ENCODE measurements at regions not wholly inside any gene's neighbourhood (a gene's known extent, or its start where the extent isn't known, plus 50 kb on each side); places are given as distances from the start of the nearest gene placed in this dataset.

DNA sequence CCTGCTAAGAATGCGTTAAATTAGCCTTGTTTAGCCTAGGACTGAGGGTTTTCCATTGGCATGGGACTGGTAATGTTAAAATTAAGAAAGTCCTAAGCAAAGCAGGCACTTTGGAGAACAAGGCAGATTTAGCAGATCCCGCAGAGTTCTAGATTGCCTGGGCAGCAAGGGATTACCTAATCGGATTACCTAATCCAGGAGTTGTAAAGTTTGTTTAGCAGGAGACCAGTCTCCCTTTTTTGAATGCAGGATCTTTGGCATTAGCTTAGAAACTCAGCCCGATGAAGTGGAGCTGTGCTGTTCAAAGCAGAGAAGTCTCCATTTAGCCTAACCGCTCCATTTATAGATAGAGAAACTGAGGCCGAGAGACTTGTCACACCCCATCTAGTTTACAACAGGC is 206.0 kb downstream of the DMRT2 start:
- no peak overlapping the region for H3K27ac ChIP-seq (ENCODE audit: low read length)
- H3K9me3 ChIP-seq (ENCODE audit: insufficient read depth, low read length, severe bottlenecking) = no peaks in the 10 kb centered on the region
- TF ChIP-seq EZH2 (IDR thresholded peaks at IDR 0.05; ENCODE audit: borderline replicate concordance, low read depth, low read length, severe bottlenecking) = no peak
- TF ChIP-seq, protein P1, sequence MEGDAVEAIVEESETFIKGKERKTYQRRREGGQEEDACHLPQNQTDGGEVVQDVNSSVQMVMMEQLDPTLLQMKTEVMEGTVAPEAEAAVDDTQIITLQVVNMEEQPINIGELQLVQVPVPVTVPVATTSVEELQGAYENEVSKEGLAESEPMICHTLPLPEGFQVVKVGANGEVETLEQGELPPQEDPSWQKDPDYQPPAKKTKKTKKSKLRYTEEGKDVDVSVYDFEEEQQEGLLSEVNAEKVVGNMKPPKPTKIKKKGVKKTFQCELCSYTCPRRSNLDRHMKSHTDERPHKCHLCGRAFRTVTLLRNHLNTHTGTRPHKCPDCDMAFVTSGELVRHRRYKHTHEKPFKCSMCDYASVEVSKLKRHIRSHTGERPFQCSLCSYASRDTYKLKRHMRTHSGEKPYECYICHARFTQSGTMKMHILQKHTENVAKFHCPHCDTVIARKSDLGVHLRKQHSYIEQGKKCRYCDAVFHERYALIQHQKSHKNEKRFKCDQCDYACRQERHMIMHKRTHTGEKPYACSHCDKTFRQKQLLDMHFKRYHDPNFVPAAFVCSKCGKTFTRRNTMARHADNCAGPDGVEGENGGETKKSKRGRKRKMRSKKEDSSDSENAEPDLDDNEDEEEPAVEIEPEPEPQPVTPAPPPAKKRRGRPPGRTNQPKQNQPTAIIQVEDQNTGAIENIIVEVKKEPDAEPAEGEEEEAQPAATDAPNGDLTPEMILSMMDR (IDR thresholded peaks at IDR 0.05; ENCODE audit: borderline replicate concordance, extremely low read depth, low read length, poor library complexity, severe bottlenecking) = no peak
- ATAC-seq (ENCODE audit: insufficient read depth, low read depth) (no peak), DNase-seq (no peak)
- no peaks in the 10 kb centered on the region for H3K79me2 ChIP-seq (ENCODE audit: insufficient read depth, low read length)
- no peak overlapping the region for H3K4me3 ChIP-seq (ENCODE audit: low read depth in 1 of 2, low read length in 2 of 2)
- H2AFZ ChIP-seq (ENCODE audit: low read depth, low read length) = no peak overlapping the region
- H3K36me3 ChIP-seq (ENCODE audit: insufficient read depth, low read length) = no peaks in the 10 kb centered on the region
- no peak overlapping the region for H3K9ac ChIP-seq (ENCODE audit: low read depth, low read length)
- H4K20me1 ChIP-seq (ENCODE audit: insufficient read depth, low read length) = no peaks in the 10 kb centered on the region
- H3K4me1 ChIP-seq (ENCODE audit: insufficient read depth, low read length) = no peaks in the 10 kb centered on the region
- H3K27me3 ChIP-seq (ENCODE audit: insufficient read depth, low read length, poor library complexity) = peaks cover 3% of the 10 kb centered on the region
- H3K4me2 ChIP-seq (ENCODE audit: insufficient read depth, low read length) = no peak overlapping the region

DNA sequence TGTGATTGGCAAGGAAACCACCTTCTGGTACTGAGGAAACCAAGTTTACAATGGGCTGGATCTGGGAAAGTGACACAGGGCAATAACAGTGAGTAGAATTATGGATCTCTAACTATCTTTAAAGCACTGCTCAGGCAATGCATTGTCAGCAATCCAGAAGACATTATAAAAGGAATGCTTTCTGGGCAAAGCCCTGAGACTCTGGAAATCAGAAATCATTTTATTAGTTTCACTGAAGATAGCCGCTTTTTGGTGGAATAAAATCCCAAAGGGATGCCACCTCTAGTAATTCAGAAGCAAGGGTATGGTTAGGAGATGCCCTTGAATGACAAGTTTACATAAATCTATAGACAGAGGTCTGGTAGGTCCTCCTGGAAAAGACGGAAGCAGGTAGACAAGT is 211.1 kb downstream of the DMRT2 start:
- Histone ChIP-seq H3K4me1 (ENCODE audit: insufficient read depth, low read length) (no peaks in the 10 kb centered on the region), H3K9me3 (ENCODE audit: insufficient read depth, low read length, severe bottlenecking) (no peaks in the 10 kb centered on the region), H2AFZ (ENCODE audit: low read depth, low read length) (no peak overlapping the region), H3K27ac (ENCODE audit: low read length) (no peak overlapping the region), H3K36me3 (ENCODE audit: insufficient read depth, low read length) (no peaks in the 10 kb centered on the region), H3K4me3 (ENCODE audit: low read depth in 1 of 2, low read length in 2 of 2) (no peak overlapping the region), H3K4me2 (ENCODE audit: insufficient read depth, low read length) (no peak overlapping the region), H3K27me3 (ENCODE audit: insufficient read depth, low read length, poor library complexity) (no peaks in the 10 kb centered on the region), H3K79me2 (ENCODE audit: insufficient read depth, low read length) (no peaks in the 10 kb centered on the region), H3K9ac (ENCODE audit: low read depth, low read length) (no peak overlapping the region), H4K20me1 (ENCODE audit: insufficient read depth, low read length) (no peaks in the 10 kb centered on the region)
- ATAC-seq (ENCODE audit: insufficient read depth, low read depth) (no peak), DNase-seq (no peak)
- TF ChIP-seq EZH2 (IDR thresholded peaks at IDR 0.05; ENCODE audit: borderline replicate concordance, low read depth, low read length, severe bottlenecking) = no peak
- TF ChIP-seq, protein P1 (IDR thresholded peaks at IDR 0.05; ENCODE audit: borderline replicate concordance, extremely low read depth, low read length, poor library complexity, severe bottlenecking) = no peak

DNA sequence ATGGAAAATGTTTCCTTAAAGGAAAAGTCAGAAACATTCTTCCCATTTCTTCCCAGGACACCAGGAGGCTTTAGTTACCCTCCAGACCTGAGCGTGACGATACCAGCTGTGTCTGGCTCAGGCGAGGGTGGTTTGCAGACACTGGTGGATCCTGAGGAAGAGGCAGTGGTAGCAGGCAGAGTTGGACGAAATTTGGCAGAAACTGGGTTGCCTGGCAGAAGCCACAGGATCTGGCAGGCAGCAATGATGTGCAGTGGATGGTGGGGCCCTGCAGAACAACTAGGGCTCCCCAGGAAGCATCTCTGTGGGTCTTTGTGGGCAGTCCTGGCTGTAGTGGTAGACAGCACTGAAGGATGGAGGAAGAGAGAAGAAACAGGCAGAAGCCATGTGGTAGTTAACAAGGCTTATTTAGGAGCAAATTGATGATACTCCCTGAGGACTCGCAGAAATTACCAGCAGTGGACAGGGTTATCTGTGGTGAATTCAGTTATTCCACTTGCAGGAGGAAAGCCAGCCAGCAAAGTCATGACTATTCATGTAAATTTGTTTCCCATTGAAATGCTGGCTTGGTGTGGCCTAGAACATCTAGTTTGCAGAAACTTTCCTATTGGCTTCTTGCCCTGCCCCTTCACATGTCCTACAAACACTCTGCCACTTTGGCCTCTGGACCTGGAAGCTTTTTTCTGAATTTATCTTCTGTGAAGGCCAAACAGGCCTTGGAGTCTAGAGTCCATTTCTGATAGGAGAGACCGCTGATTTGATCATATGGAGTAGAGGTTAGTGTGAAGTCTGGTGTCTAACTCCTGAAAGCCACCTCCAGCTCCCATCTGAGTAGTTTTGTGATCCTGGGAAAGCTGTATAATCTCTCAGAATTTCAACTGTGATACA is 212.0 kb downstream of the DMRT2 start:
- no peak for DNase-seq
- H3K9ac ChIP-seq (ENCODE audit: low read depth, low read length) = no peak overlapping the region
- no peaks in the 10 kb centered on the region for H3K36me3 ChIP-seq (ENCODE audit: insufficient read depth, low read length)
- no peaks in the 10 kb centered on the region for H3K79me2 ChIP-seq (ENCODE audit: insufficient read depth, low read length)
- H3K4me2 ChIP-seq (ENCODE audit: insufficient read depth, low read length) = no peak overlapping the region
- no peak overlapping the region for H3K27ac ChIP-seq (ENCODE audit: low read length)
- no peaks in the 10 kb centered on the region for H3K4me1 ChIP-seq (ENCODE audit: insufficient read depth, low read length)
- no peak for ATAC-seq (ENCODE audit: insufficient read depth, low read depth)
- no peak for TF ChIP-seq EZH2 (IDR thresholded peaks at IDR 0.05; ENCODE audit: borderline replicate concordance, low read depth, low read length, severe bottlenecking)
- TF ChIP-seq, protein P1 (IDR thresholded peaks at IDR 0.05; ENCODE audit: borderline replicate concordance, extremely low read depth, low read length, poor library complexity, severe bottlenecking) = no peak
- no peaks in the 10 kb centered on the region for H3K27me3 ChIP-seq (ENCODE audit: insufficient read depth, low read length, poor library complexity)
- H3K4me3 ChIP-seq (ENCODE audit: low read depth in 1 of 2, low read length in 2 of 2) = no peak overlapping the region
- no peak overlapping the region for H2AFZ ChIP-seq (ENCODE audit: low read depth, low read length)
- no peaks in the 10 kb centered on the region for H4K20me1 ChIP-seq (ENCODE audit: insufficient read depth, low read length)
- no peaks in the 10 kb centered on the region for H3K9me3 ChIP-seq (ENCODE audit: insufficient read depth, low read length, severe bottlenecking)

Data from DND-41 (cell line).